Breast epithelium (tissue), 4 donors: ENCODE measurements at regions not wholly inside any gene's neighbourhood (a gene's known extent, or its start where the extent isn't known, plus 50 kb on each side); places are given as distances from the start of the nearest gene placed in this dataset.

Experiments used
- DNase-seq, 2 donors: peaks; one replicate each; pipeline ENCODE4 v3.0.0-alpha.2; 2019; ENCODE audit warnings: low spot score in 2 of 2
- H3K27ac ChIP-seq, 2 donors: fragments of 200-600 bp; sonication (generic) in 1 of 2; one replicate each; pipeline ENCODE4 v1.5.1; 2016 to 2019; ENCODE audit warnings: mild to moderate bottlenecking in 1 of 2
- H3K27me3 ChIP-seq, 2 donors: fragments of 200-600 bp; sonication (generic) in 1 of 2; one replicate each; pipeline versions ENCODE4 v1.5.1 to v1.6.0; 2017 to 2019; ENCODE audit warnings: control low read depth in 1 of 2, mild to moderate bottlenecking in 1 of 2
- H3K36me3 ChIP-seq: fragments of 200-600 bp; one replicate; pipeline ENCODE4 v1.5.1; 2019
- H3K4me1 ChIP-seq, 2 donors: fragments of 200-600 bp; sonication (generic); one replicate each; pipeline ENCODE4 v1.5.1; 2016 to 2019; ENCODE audit warnings: control low read depth in 1 of 2
- H3K4me3 ChIP-seq, 3 donors: fragments of 200-600 bp; sonication (generic); 1 replicate in 2 of 3; 2 replicates in 1 of 3; pipeline ENCODE4 v1.5.1; 2016 to 2019; ENCODE audit warnings: mild to moderate bottlenecking in 3 of 3, moderate library complexity in 2 of 3
- H3K9me3 ChIP-seq, 2 donors: fragments of 200-600 bp; sonication (generic) in 1 of 2; one replicate each; pipeline ENCODE4 v1.5.1; 2016 to 2019; ENCODE audit warnings: control low read depth in 1 of 2
- POLR2A ChIP-seq: fragments of 450-650 bp; IDR thresholded peaks from one replicate; pipeline ENCODE4 v1.6.1; 2016; ENCODE audit warnings: antibody characterized with exemption, mild to moderate bottlenecking, moderate library complexity
- POLR2AphosphoS5 ChIP-seq, 3 donors: sonication (generic); formaldehyde crosslinking; IDR thresholded peaks; one replicate each; pipeline ENCODE4 v1.6.1; 2017; ENCODE audit warnings: antibody characterized with exemption in 3 of 3
- intact Hi-C: fragments of 100-400 bp; cut with DNase I; formaldehyde crosslinking; loops from one replicate; pipeline ENCODE4 v1.15.1; 2023; ENCODE audit warnings: low total_unique reads
- TF ChIP-seq, protein P1 (sequence below), 3 donors: fragments of 450-650 bp; IDR thresholded peaks; one replicate each; pipeline ENCODE4 v1.5.1; 2016 to 2017; ENCODE audit warnings: antibody characterized with exemption in 3 of 3, mild to moderate bottlenecking in 3 of 3, moderate library complexity in 3 of 3

- no peaks in the 10 kb centered on the region for H3K27me3 ChIP-seq
- no peak overlapping the region for H3K4me3 ChIP-seq
- intact Hi-C loops: no loop called here
- peak; percentile 23 to 51 for DNase-seq
- peak overlapping the region; percentile 56 to 79 for H3K27ac ChIP-seq
- peaks cover 0 to 4% of the 10 kb centered on the region in 2 donors for H3K4me1 ChIP-seq
- H3K36me3 ChIP-seq: no peaks in the 10 kb centered on the region
- TF ChIP-seq POLR2A (no peak), POLR2AphosphoS5 (IDR thresholded peaks at IDR 0.05) (no peak)
- TF ChIP-seq, protein P1, sequence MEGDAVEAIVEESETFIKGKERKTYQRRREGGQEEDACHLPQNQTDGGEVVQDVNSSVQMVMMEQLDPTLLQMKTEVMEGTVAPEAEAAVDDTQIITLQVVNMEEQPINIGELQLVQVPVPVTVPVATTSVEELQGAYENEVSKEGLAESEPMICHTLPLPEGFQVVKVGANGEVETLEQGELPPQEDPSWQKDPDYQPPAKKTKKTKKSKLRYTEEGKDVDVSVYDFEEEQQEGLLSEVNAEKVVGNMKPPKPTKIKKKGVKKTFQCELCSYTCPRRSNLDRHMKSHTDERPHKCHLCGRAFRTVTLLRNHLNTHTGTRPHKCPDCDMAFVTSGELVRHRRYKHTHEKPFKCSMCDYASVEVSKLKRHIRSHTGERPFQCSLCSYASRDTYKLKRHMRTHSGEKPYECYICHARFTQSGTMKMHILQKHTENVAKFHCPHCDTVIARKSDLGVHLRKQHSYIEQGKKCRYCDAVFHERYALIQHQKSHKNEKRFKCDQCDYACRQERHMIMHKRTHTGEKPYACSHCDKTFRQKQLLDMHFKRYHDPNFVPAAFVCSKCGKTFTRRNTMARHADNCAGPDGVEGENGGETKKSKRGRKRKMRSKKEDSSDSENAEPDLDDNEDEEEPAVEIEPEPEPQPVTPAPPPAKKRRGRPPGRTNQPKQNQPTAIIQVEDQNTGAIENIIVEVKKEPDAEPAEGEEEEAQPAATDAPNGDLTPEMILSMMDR (IDR thresholded peaks at IDR 0.05): no peak
- no peaks in the 10 kb centered on the region for H3K9me3 ChIP-seq
Observed at GRCh38 chr4:41318839-41319530, 62.3 kb downstream of the UCHL1 start.

GRCh38 chr4:41319553-41319952 lies 62.8 kb downstream of the UCHL1 start:
- Histone ChIP-seq H3K4me3 (no peak overlapping the region), H3K36me3 (no peaks in the 10 kb centered on the region), H3K4me1 (peaks cover 0 to 5% of the 10 kb centered on the region in 2 donors), H3K9me3 (no peaks in the 10 kb centered on the region), H3K27me3 (no peaks in the 10 kb centered on the region), H3K27ac (peak overlapping the region; percentile 56 to 79)
- TF ChIP-seq, protein P1 (IDR thresholded peaks at IDR 0.05): no peak
- no peak for TF ChIP-seq POLR2A
- TF ChIP-seq POLR2AphosphoS5 (IDR thresholded peaks at IDR 0.05): no peak
- peak in 1 of 2 donors; percentile 31 for DNase-seq
- intact Hi-C loops: no loop called here

DNA sequence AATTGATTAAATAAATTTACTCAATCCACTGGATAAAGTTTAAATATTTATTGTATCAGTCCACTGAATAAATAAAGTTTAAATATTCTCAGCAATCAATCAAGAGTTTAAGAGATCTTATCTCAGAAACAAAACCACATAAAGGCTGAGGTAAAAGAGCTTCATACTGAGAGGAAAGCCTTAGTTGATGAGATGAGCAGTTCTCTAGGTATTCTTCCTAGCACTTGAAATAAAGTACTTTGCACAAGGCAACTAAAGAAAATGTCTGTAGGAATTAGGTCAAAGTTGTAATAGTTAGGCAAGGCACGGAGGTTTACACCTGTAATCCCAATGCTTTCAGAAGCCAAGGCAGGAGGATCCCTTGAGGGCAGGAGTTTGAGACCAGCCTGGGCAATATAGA lies 63.5 kb downstream of the UCHL1 start:
- Histone ChIP-seq H3K9me3 (no peaks in the 10 kb centered on the region), H3K27ac (no peak overlapping the region), H3K4me1 (peaks cover 0 to 5% of the 10 kb centered on the region in 2 donors), H3K27me3 (no peaks in the 10 kb centered on the region), H3K4me3 (no peak overlapping the region), H3K36me3 (no peaks in the 10 kb centered on the region)
- intact Hi-C loops: no loop called here
- TF ChIP-seq, protein P1 (IDR thresholded peaks at IDR 0.05): no peak
- no peak for TF ChIP-seq POLR2AphosphoS5 (IDR thresholded peaks at IDR 0.05)
- TF ChIP-seq POLR2A: no peak
- DNase-seq: no peak

- H3K27ac ChIP-seq: no peak overlapping the region
- no peaks in the 10 kb centered on the region for H3K9me3 ChIP-seq
- intact Hi-C loops: no loop called here
- no peak for DNase-seq
- H3K4me3 ChIP-seq: no peak overlapping the region
- H3K27me3 ChIP-seq: no peaks in the 10 kb centered on the region
- no peaks in the 10 kb centered on the region for H3K36me3 ChIP-seq
- peaks cover 0 to 5% of the 10 kb centered on the region in 2 donors for H3K4me1 ChIP-seq
- TF ChIP-seq POLR2A (no peak), POLR2AphosphoS5 (IDR thresholded peaks at IDR 0.05) (no peak)
- TF ChIP-seq, protein P1 (IDR thresholded peaks at IDR 0.05): no peak
Observed at GRCh38 chr4:41320786-41321185, 64.1 kb downstream of the UCHL1 start.

- intact Hi-C loops: no loop called here
- no peak for DNase-seq
- peaks cover 0 to 5% of the 10 kb centered on the region in 2 donors for H3K4me1 ChIP-seq
- H3K4me3 ChIP-seq: no peak overlapping the region
- H3K27me3 ChIP-seq: no peaks in the 10 kb centered on the region
- H3K9me3 ChIP-seq: no peaks in the 10 kb centered on the region
- H3K27ac ChIP-seq: no peak overlapping the region
- H3K36me3 ChIP-seq: no peaks in the 10 kb centered on the region
- TF ChIP-seq POLR2A: no peak
- TF ChIP-seq, protein P1 (IDR thresholded peaks at IDR 0.05): no peak
- no peak for TF ChIP-seq POLR2AphosphoS5 (IDR thresholded peaks at IDR 0.05)
Observed at GRCh38 chr4:41321216-41321945, 64.7 kb downstream of the UCHL1 start.
